Choroid plexus epithelial cell (primary cell): ENCODE measurements at regions not wholly inside any gene's neighbourhood (a gene's known extent, or its start where the extent isn't known, plus 50 kb on each side); places are given as distances from the start of the nearest gene placed in this dataset.

Experiments
- DNase-seq: peaks from one replicate; pipeline ENCODE4 v3.0.0-alpha.2; 2010; ENCODE audit warnings: low read depth
- H3K4me3 ChIP-seq: 2 replicates; pipeline ENCODE4 v1.5.1; 2011; ENCODE audit warnings: low read depth, mild to moderate bottlenecking, control low read depth, low read length, moderate library complexity
- CTCF ChIP-seq: conservative IDR thresholded peaks from 2 replicates; pipeline ENCODE4 v1.5.1; 2011; ENCODE audit warnings: low read depth, mild to moderate bottlenecking, control low read depth, inconsistent platforms, low read length, moderate library complexity

- no peak overlapping the region for H3K4me3 ChIP-seq
- DNase-seq = peak; percentile 92
- TF ChIP-seq CTCF = no peak
These were observed 292.9 kb upstream of the NR2F2 start for GRCh38 chr15:96037584-96037983.

- TF ChIP-seq CTCF = no peak
- H3K4me3 ChIP-seq = no peak overlapping the region
- no peak for DNase-seq
These were observed 292.4 kb upstream of the NR2F2 start for GRCh38 chr15:96038131-96038530.

GRCh38 chr15:96038650-96039049, 291.9 kb upstream of the NR2F2 start:
- TF ChIP-seq CTCF = no peak
- DNase-seq = peak; percentile 52
- no peak overlapping the region for H3K4me3 ChIP-seq

GRCh38 chr15:96041982-96042733, 288.3 kb upstream of the NR2F2 start:
- H3K4me3 ChIP-seq = no peak overlapping the region
- DNase-seq = no peak
- no peak for TF ChIP-seq CTCF

- no peak for TF ChIP-seq CTCF
- no peak for DNase-seq
- no peak overlapping the region for H3K4me3 ChIP-seq
These were observed 287.7 kb upstream of the NR2F2 start for GRCh38 chr15:96042734-96043224.

- no peak for DNase-seq
- no peak for TF ChIP-seq CTCF
- no peak overlapping the region for H3K4me3 ChIP-seq
These were observed 286.8 kb upstream of the NR2F2 start for GRCh38 chr15:96043591-96044171.
